ENCODE measurements at regions not wholly inside any gene's neighbourhood (a gene's known extent, or its start where the extent isn't known, plus 50 kb on each side); places are given as distances from the start of the nearest gene placed in this dataset.

DNA sequence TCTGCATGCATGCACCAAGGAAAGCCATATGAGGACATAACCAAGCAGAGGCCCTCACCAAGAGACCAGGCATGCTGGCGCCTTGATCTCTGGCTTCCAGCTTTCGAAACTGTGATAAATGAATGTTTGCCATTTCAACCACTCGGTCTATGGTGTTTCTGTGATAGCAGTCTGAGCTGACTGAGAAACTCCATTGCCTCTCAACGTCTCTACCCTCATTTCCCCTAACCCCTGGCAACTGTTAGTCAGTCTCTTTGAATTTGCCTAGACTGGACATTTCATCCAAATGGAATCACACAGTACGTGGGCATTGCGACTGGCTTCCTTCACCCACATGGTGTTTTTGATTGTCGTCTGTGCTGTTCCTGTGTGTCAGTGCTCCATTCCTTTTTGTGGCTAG is 88.0 kb upstream of the MPHOSPH6 start:
- no peak for ATAC-seq (ENCODE audit: poor library complexity)
- TF ChIP-seq, protein P1, sequence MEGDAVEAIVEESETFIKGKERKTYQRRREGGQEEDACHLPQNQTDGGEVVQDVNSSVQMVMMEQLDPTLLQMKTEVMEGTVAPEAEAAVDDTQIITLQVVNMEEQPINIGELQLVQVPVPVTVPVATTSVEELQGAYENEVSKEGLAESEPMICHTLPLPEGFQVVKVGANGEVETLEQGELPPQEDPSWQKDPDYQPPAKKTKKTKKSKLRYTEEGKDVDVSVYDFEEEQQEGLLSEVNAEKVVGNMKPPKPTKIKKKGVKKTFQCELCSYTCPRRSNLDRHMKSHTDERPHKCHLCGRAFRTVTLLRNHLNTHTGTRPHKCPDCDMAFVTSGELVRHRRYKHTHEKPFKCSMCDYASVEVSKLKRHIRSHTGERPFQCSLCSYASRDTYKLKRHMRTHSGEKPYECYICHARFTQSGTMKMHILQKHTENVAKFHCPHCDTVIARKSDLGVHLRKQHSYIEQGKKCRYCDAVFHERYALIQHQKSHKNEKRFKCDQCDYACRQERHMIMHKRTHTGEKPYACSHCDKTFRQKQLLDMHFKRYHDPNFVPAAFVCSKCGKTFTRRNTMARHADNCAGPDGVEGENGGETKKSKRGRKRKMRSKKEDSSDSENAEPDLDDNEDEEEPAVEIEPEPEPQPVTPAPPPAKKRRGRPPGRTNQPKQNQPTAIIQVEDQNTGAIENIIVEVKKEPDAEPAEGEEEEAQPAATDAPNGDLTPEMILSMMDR (IDR thresholded peaks at IDR 0.05), result no peak
- Mint-ChIP-seq H3K4me1 (ENCODE audit: low read depth) (no peaks in the 10 kb centered on the region), H3K36me3 (ENCODE audit: low read depth) (no peaks in the 10 kb centered on the region), H3K9me3 (no peaks in the 10 kb centered on the region), H3K27me3 (peaks cover 46% of the 10 kb centered on the region), H3K4me3 (no peak overlapping the region), H3K27ac (no peak overlapping the region)
- Histone ChIP-seq H3K27ac (ENCODE audit: low read depth in 1 of 2, low read length in 2 of 2) (no peak overlapping the region), H3K4me3 (ENCODE audit: low read length) (no peak overlapping the region), H3K27me3 (ENCODE audit: control insufficient read depth in 1 of 2, insufficient read depth in 2 of 2, low read length in 2 of 2) (peaks cover 2 to 6% of the 10 kb centered on the region in 2 experiments), H3K4me1 (ENCODE audit: insufficient read depth, low read length) (no peaks in the 10 kb centered on the region), H3K36me3 (ENCODE audit: insufficient read depth, low read length) (no peaks in the 10 kb centered on the region), H3K9me3 (ENCODE audit: control insufficient read depth in 1 of 2, insufficient read depth in 1 of 2, low read length in 2 of 2) (peaks cover 0 to 6% of the 10 kb centered on the region in 2 experiments)
- intact Hi-C loops (cut with DNase I, micrococcal nuclease), result no loop called here
- ChIA-PET CTCF (no interaction called here), POLR2A (no interaction called here)
- no peak for DNase-seq

DNA sequence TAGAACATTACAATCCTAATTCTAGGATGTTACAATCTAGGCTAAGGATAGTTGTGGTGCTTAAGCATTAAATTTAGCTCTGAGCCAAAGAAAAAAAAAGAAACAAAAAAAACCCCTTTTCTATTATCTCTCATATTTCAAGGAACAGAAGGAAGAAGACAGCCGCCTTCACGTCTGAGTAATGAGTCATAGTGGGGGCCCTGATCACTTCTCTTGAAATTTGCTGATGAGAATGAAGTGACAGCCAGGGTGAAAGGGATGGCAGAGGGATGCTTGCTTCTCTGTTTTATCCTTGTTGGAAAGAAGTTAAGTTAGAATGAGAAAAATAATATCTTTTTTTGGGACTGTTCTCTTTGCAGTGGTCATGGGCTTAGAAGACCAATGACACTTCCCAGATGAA is 82.6 kb upstream of the MPHOSPH6 start:
- H3K36me3 Mint-ChIP-seq (ENCODE audit: low read depth), result no peaks in the 10 kb centered on the region
- no peaks in the 10 kb centered on the region for H3K9me3 Mint-ChIP-seq
- DNase-seq, result no peak
- Histone ChIP-seq H3K36me3 (ENCODE audit: insufficient read depth, low read length) (no peaks in the 10 kb centered on the region), H3K9me3 (ENCODE audit: control insufficient read depth in 1 of 2, insufficient read depth in 1 of 2, low read length in 2 of 2) (no peaks in the 10 kb centered on the region), H3K27me3 (ENCODE audit: control insufficient read depth in 1 of 2, insufficient read depth in 2 of 2, low read length in 2 of 2) (peaks cover 4 to 6% of the 10 kb centered on the region in 2 experiments), H3K4me1 (ENCODE audit: insufficient read depth, low read length) (no peaks in the 10 kb centered on the region), H3K4me3 (ENCODE audit: low read length) (no peak overlapping the region), H3K27ac (ENCODE audit: low read depth in 1 of 2, low read length in 2 of 2) (no peak overlapping the region)
- POLR2A ChIA-PET, result no interaction called here
- TF ChIP-seq, protein P1 (IDR thresholded peaks at IDR 0.05), result no peak
- intact Hi-C loops (cut with DNase I, micrococcal nuclease), result no loop called here
- no peak for ATAC-seq (ENCODE audit: poor library complexity)
- CTCF ChIA-PET, result no interaction called here
- no peak overlapping the region for H3K27ac Mint-ChIP-seq
- H3K4me1 Mint-ChIP-seq (ENCODE audit: low read depth), result no peaks in the 10 kb centered on the region
- no peak overlapping the region for H3K4me3 Mint-ChIP-seq
- H3K27me3 Mint-ChIP-seq, result peaks cover 42% of the 10 kb centered on the region

DNA sequence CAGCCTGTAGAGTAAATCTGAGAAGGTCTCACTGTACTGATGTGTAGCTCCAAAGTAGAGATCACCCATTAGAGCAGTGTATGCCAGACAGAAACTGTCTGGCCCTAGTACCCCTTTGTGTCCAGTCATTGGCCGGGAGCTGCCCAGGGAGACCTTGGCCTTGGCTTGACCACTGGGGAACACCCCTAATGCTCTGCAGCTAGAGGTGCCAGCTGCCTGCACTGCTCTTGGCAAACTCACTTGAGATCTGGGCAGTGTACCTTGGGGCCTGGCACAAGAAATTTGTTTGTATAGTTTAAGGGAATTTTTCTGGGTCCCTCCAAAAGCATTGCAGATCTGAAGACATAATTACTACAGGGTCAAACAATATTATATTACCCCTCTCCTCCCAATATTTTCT is 78.7 kb upstream of the MPHOSPH6 start:
- no peak for DNase-seq

More for the DNA sequence above, 78.7 kb upstream of the MPHOSPH6 start:
- H3K27me3 Mint-ChIP-seq, result peaks cover 31% of the 10 kb centered on the region
- peaks cover 5 to 6% of the 10 kb centered on the region in 2 experiments for H3K27me3 ChIP-seq (ENCODE audit: control insufficient read depth in 1 of 2, insufficient read depth in 2 of 2, low read length in 2 of 2)
- no peaks in the 10 kb centered on the region for H3K36me3 Mint-ChIP-seq (ENCODE audit: low read depth)
- H3K36me3 ChIP-seq (ENCODE audit: insufficient read depth, low read length), result no peaks in the 10 kb centered on the region
- H3K4me3 ChIP-seq (ENCODE audit: low read length), result no peak overlapping the region
- POLR2A ChIA-PET, result no interaction called here
- TF ChIP-seq, protein P1 (IDR thresholded peaks at IDR 0.05), result no peak
- no peak for ATAC-seq (ENCODE audit: poor library complexity)
- intact Hi-C loops (cut with DNase I, micrococcal nuclease), result no loop called here
- no peaks in the 10 kb centered on the region for H3K9me3 ChIP-seq (ENCODE audit: control insufficient read depth in 1 of 2, insufficient read depth in 1 of 2, low read length in 2 of 2)
- H3K27ac Mint-ChIP-seq, result no peak overlapping the region
- H3K4me1 ChIP-seq (ENCODE audit: insufficient read depth, low read length), result no peaks in the 10 kb centered on the region
- CTCF ChIA-PET, result no interaction called here
- no peaks in the 10 kb centered on the region for H3K4me1 Mint-ChIP-seq (ENCODE audit: low read depth)
- H3K9me3 Mint-ChIP-seq, result peaks cover under 1% of the 10 kb centered on the region
- H3K4me3 Mint-ChIP-seq, result no peak overlapping the region
- no peak overlapping the region for H3K27ac ChIP-seq (ENCODE audit: low read depth in 1 of 2, low read length in 2 of 2)
